ENCODE measurements at regions not wholly inside any gene's neighbourhood (a gene's known extent, or its start where the extent isn't known, plus 50 kb on each side); places are given as distances from the start of the nearest gene placed in this dataset.

GRCh38 chr12:91610561-91610960, 427.9 kb upstream of the DCN start:
- no peak for TF ChIP-seq CTCF (IDR thresholded peaks at IDR 0.05)
- no peak for TF ChIP-seq POLR2A (IDR thresholded peaks at IDR 0.05)

All from heart left ventricle (tissue), 13 donors.